ENCODE measurements at regions not wholly inside any gene's neighbourhood (a gene's known extent, or its start where the extent isn't known, plus 50 kb on each side); places are given as distances from the start of the nearest gene placed in this dataset.

- Histone ChIP-seq H2AFZ (ENCODE audit: insufficient read depth, low read depth, low read length, poor library complexity, severe bottlenecking) (no peak overlapping the region), H3K79me2 (ENCODE audit: control insufficient read depth, insufficient read depth, low read length) (no peaks in the 10 kb centered on the region), H3K4me1 (ENCODE audit: control insufficient read depth in 2 of 2, insufficient read depth in 2 of 2, low read length in 2 of 2) (peaks cover 3% of the 10 kb centered on the region in 2 donors), H3K27ac (ENCODE audit: low read length in 2 of 2) (no peak overlapping the region), H3K36me3 (replicated peaks in 1 of 2; ENCODE audit: control extremely low read depth in 1 of 2, control insufficient read depth in 1 of 2, extremely low read depth in 1 of 2, insufficient read depth in 2 of 2, low read length in 1 of 2) (no peaks in the 10 kb centered on the region), H3K4me2 (replicated peaks; ENCODE audit: low read depth, low read length, poor library complexity, severe bottlenecking) (no peak overlapping the region), H3K9me3 (ENCODE audit: control extremely low read depth in 1 of 3, control insufficient read depth in 2 of 3, insufficient read depth in 1 of 3, low read length in 2 of 3) (no peaks in the 10 kb centered on the region), H3K4me3 (ENCODE audit: control extremely low read depth in 1 of 5, extremely low read depth in 1 of 5, insufficient read depth in 1 of 5, low read depth in 2 of 5, low read length in 4 of 5) (no peak overlapping the region), H3K27me3 (replicated peaks in 1 of 4; ENCODE audit: control extremely low read depth in 1 of 4, control insufficient read depth in 3 of 4, insufficient read depth in 4 of 4, low read length in 3 of 4) (peaks cover 0 to 12% (median 0%) of the 10 kb centered on the region in 4 experiments), H3K9ac (ENCODE audit: low read length) (no peak overlapping the region), H4K20me1 (ENCODE audit: control insufficient read depth, insufficient read depth, low read length, poor library complexity, severe bottlenecking) (no peaks in the 10 kb centered on the region)
- no peak overlapping the region for H3K27ac Mint-ChIP-seq
- intact Hi-C loops (cut with micrococcal nuclease): no loop called here
- H3K27me3 Mint-ChIP-seq: peaks cover 43% of the 10 kb centered on the region
- TF ChIP-seq EZH2 (IDR thresholded peaks at IDR 0.05; ENCODE audit: borderline replicate concordance, insufficient read depth, low read depth, low read length, poor library complexity, severe bottlenecking): no peak
- no peak for TF ChIP-seq CTCF (IDR thresholded peaks at IDR 0.05)
- no peaks in the 10 kb centered on the region for H3K9me3 Mint-ChIP-seq (ENCODE audit: insufficient read depth)
- ChIA-PET POLR2A (no interaction called here), CTCF (interaction anchor here (0.7 to 1.1 kb wide), 3 partner anchors 20 to 925 kb away, joined by 3 read pairs; no protein-coding TSS in a partner anchor)
- peaks cover 2% of the 10 kb centered on the region for H3K4me1 Mint-ChIP-seq
- no peak for ATAC-seq (ENCODE audit: low read depth)
- DNase-seq: no peak
- H3K4me3 Mint-ChIP-seq: no peak overlapping the region
- no CpG with 5 or more reads among the region's 4 CpGs for WGBS (ENCODE audit: insufficient coverage)
Observed at GRCh38 chr2:120677696-120678247, 57.9 kb upstream of the GLI2 start.

GRCh38 chr2:120678251-120678650 is 57.4 kb upstream of the GLI2 start:
- no peak overlapping the region for H3K9ac ChIP-seq (ENCODE audit: low read length)
- peaks cover 0 to 12% (median 0%) of the 10 kb centered on the region in 4 experiments for H3K27me3 ChIP-seq (replicated peaks in 1 of 4; ENCODE audit: control extremely low read depth in 1 of 4, control insufficient read depth in 3 of 4, insufficient read depth in 4 of 4, low read length in 3 of 4)
- Mint-ChIP-seq H3K9me3 (ENCODE audit: insufficient read depth) (no peaks in the 10 kb centered on the region), H3K27me3 (peaks cover 47% of the 10 kb centered on the region), H3K4me1 (peaks cover 2% of the 10 kb centered on the region), H3K27ac (no peak overlapping the region), H3K4me3 (no peak overlapping the region)
- intact Hi-C loops (cut with micrococcal nuclease): no loop called here
- ChIA-PET CTCF (interaction anchor here (0.9 to 1.1 kb wide), 2 partner anchors 20 to 925 kb away, joined by 3 read pairs; no protein-coding TSS in a partner anchor), POLR2A (no interaction called here)
- H3K79me2 ChIP-seq (ENCODE audit: control insufficient read depth, insufficient read depth, low read length): no peaks in the 10 kb centered on the region
- H3K4me3 ChIP-seq (ENCODE audit: control extremely low read depth in 1 of 5, extremely low read depth in 1 of 5, insufficient read depth in 1 of 5, low read depth in 2 of 5, low read length in 4 of 5): no peak overlapping the region
- no peaks in the 10 kb centered on the region for H3K36me3 ChIP-seq (replicated peaks in 1 of 2; ENCODE audit: control extremely low read depth in 1 of 2, control insufficient read depth in 1 of 2, extremely low read depth in 1 of 2, insufficient read depth in 2 of 2, low read length in 1 of 2)
- TF ChIP-seq EZH2 (IDR thresholded peaks at IDR 0.05; ENCODE audit: borderline replicate concordance, insufficient read depth, low read depth, low read length, poor library complexity, severe bottlenecking) (no peak), CTCF (IDR thresholded peaks at IDR 0.05) (no peak)
- 91% methylated on average over 6 of the region's 7 CpGs for WGBS (ENCODE audit: insufficient coverage)
- H3K27ac ChIP-seq (ENCODE audit: low read length in 2 of 2): no peak overlapping the region
- no peak for ATAC-seq (ENCODE audit: low read depth)
- H3K4me1 ChIP-seq (ENCODE audit: control insufficient read depth in 2 of 2, insufficient read depth in 2 of 2, low read length in 2 of 2): peaks cover 3% of the 10 kb centered on the region in 2 donors
- no peak for DNase-seq
- no peaks in the 10 kb centered on the region for H4K20me1 ChIP-seq (ENCODE audit: control insufficient read depth, insufficient read depth, low read length, poor library complexity, severe bottlenecking)
- H3K9me3 ChIP-seq (ENCODE audit: control extremely low read depth in 1 of 3, control insufficient read depth in 2 of 3, insufficient read depth in 1 of 3, low read length in 2 of 3): no peaks in the 10 kb centered on the region
- no peak overlapping the region for H3K4me2 ChIP-seq (replicated peaks; ENCODE audit: low read depth, low read length, poor library complexity, severe bottlenecking)
- no peak overlapping the region for H2AFZ ChIP-seq (ENCODE audit: insufficient read depth, low read depth, low read length, poor library complexity, severe bottlenecking)

Data from B cell (primary cell).